ENCODE measurements at regions not wholly inside any gene's neighbourhood (a gene's known extent, or its start where the extent isn't known, plus 50 kb on each side); places are given as distances from the start of the nearest gene placed in this dataset.

DNA sequence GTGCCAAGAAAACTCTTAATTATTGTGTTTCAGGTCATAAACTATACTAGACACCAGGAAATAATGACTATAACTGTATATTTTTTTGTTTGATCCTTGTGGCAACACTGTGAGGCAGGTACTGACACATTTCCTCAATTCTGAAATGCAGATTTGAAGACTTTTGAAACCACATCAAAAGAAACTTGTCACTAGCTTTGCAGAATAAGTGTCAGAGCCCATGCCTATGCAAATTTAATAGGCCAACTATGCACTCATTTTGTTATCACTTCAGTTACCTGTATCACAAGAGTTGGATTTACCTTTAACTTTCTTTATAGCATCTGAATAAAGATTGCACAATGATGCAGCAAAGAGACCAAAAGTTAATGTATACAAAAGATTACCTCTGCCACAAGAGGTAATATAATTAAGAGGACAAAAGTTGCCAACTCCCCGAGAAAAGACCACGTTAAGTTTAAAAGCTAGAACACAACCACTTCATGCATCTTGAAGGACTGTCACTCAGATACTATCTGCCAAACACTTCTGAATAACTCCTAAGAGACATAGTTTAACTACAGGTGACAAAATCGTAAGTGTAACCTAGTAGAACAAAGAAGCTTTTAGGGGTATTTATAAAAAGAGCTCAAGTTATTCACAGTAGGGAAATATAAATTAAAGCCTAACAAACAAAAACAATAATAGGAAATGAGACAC lies 80.5 kb downstream of the ELAPOR2 start:
- TF ChIP-seq, protein P1, sequence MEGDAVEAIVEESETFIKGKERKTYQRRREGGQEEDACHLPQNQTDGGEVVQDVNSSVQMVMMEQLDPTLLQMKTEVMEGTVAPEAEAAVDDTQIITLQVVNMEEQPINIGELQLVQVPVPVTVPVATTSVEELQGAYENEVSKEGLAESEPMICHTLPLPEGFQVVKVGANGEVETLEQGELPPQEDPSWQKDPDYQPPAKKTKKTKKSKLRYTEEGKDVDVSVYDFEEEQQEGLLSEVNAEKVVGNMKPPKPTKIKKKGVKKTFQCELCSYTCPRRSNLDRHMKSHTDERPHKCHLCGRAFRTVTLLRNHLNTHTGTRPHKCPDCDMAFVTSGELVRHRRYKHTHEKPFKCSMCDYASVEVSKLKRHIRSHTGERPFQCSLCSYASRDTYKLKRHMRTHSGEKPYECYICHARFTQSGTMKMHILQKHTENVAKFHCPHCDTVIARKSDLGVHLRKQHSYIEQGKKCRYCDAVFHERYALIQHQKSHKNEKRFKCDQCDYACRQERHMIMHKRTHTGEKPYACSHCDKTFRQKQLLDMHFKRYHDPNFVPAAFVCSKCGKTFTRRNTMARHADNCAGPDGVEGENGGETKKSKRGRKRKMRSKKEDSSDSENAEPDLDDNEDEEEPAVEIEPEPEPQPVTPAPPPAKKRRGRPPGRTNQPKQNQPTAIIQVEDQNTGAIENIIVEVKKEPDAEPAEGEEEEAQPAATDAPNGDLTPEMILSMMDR (IDR thresholded peaks at IDR 0.05; ENCODE audit: insufficient read depth in 1 of 2, low read depth in 1 of 2, low read length in 1 of 2, severe bottlenecking in 1 of 2, unreplicated experiment in 1 of 2): no peak
- Histone ChIP-seq H3K36me3 (ENCODE audit: control insufficient read depth, insufficient read depth, low read length) (no peaks in the 10 kb centered on the region), H3K9me3 (no peaks in the 10 kb centered on the region), H3K27me3 (replicated peaks; ENCODE audit: control insufficient read depth, insufficient read depth, low read length) (no peaks in the 10 kb centered on the region; the same call in 1 of the 2 replicates), H3K4me3 (ENCODE audit: low read depth, low read length) (no peak overlapping the region), H3K4me1 (no peaks in the 10 kb centered on the region)
- Mint-ChIP-seq H3K9me3 (ENCODE audit: unreplicated experiment) (no peaks in the 10 kb centered on the region), H3K27me3 (ENCODE audit: insufficient read depth, unreplicated experiment) (peaks cover 11% of the 10 kb centered on the region), H3K36me3 (ENCODE audit: insufficient read depth, unreplicated experiment) (no peaks in the 10 kb centered on the region), H3K27ac (ENCODE audit: unreplicated experiment) (no peak overlapping the region), H3K4me3 (ENCODE audit: unreplicated experiment) (no peak overlapping the region), H3K4me1 (ENCODE audit: low read depth, unreplicated experiment) (no peaks in the 10 kb centered on the region)
- no peak for DNase-seq
- no TSS peak for BruUV-seq (replicated peaks)
- ChIA-PET CTCF (no interaction called here), POLR2A (no interaction called here)
- intact Hi-C loops (cut with micrococcal nuclease; ENCODE audit: unreplicated experiment): no loop called here

DNA sequence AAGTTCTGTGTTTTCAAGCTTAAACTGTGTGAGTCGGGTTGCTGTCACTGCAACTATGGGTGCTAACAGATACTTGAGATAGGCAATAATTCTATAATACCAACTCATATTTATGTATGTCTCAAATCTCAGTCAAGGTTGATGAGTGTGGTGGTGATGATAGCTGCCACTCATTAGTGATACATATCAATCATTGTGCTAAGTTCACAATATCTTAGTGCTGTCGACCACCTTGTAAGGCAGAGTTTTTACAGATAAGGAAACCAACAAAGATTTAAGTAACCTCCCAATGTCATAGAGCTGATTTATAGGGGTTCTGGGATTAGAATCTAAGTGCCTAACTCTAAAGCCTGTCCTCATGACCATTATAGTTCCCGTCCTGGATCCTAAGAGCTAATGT lies 82.5 kb downstream of the ELAPOR2 start:
- no peaks in the 10 kb centered on the region for H3K9me3 Mint-ChIP-seq (ENCODE audit: unreplicated experiment)
- no peaks in the 10 kb centered on the region for H3K36me3 Mint-ChIP-seq (ENCODE audit: insufficient read depth, unreplicated experiment)
- Histone ChIP-seq H3K4me1 (no peaks in the 10 kb centered on the region), H3K4me3 (ENCODE audit: low read depth, low read length) (no peak overlapping the region), H3K9me3 (no peaks in the 10 kb centered on the region), H3K27me3 (replicated peaks; ENCODE audit: control insufficient read depth, insufficient read depth, low read length) (no peaks in the 10 kb centered on the region; the same call in 1 of the 2 replicates), H3K36me3 (ENCODE audit: control insufficient read depth, insufficient read depth, low read length) (no peaks in the 10 kb centered on the region)
- no peak for DNase-seq
- TF ChIP-seq, protein P1 (IDR thresholded peaks at IDR 0.05; ENCODE audit: insufficient read depth in 1 of 2, low read depth in 1 of 2, low read length in 1 of 2, severe bottlenecking in 1 of 2, unreplicated experiment in 1 of 2): no peak
- H3K27ac Mint-ChIP-seq (ENCODE audit: unreplicated experiment): no peak overlapping the region
- intact Hi-C loops (cut with micrococcal nuclease; ENCODE audit: unreplicated experiment): no loop called here
- CTCF ChIA-PET: no interaction called here
- POLR2A ChIA-PET: no interaction called here
- H3K4me1 Mint-ChIP-seq (ENCODE audit: low read depth, unreplicated experiment): no peaks in the 10 kb centered on the region
- BruUV-seq (replicated peaks): no TSS peak
- H3K27me3 Mint-ChIP-seq (ENCODE audit: insufficient read depth, unreplicated experiment): peaks cover 11% of the 10 kb centered on the region
- no peak overlapping the region for H3K4me3 Mint-ChIP-seq (ENCODE audit: unreplicated experiment)

GRCh38 chr7:86975914-86976313 lies 83.5 kb downstream of the ELAPOR2 start:
- H3K27ac Mint-ChIP-seq (ENCODE audit: unreplicated experiment): no peak overlapping the region
- peaks cover 9% of the 10 kb centered on the region for H3K27me3 Mint-ChIP-seq (ENCODE audit: insufficient read depth, unreplicated experiment)
- no peaks in the 10 kb centered on the region for H3K4me1 ChIP-seq
- H3K9me3 Mint-ChIP-seq (ENCODE audit: unreplicated experiment): no peaks in the 10 kb centered on the region
- TF ChIP-seq, protein P1 (IDR thresholded peaks at IDR 0.05; ENCODE audit: insufficient read depth in 1 of 2, low read depth in 1 of 2, low read length in 1 of 2, severe bottlenecking in 1 of 2, unreplicated experiment in 1 of 2): no peak
- intact Hi-C loops (cut with micrococcal nuclease; ENCODE audit: unreplicated experiment): no loop called here
- H3K27me3 ChIP-seq (replicated peaks; ENCODE audit: control insufficient read depth, insufficient read depth, low read length): no peaks in the 10 kb centered on the region; the same call in 1 of the 2 replicates
- DNase-seq: no peak
- H3K4me3 ChIP-seq (ENCODE audit: low read depth, low read length): no peak overlapping the region
- H3K4me3 Mint-ChIP-seq (ENCODE audit: unreplicated experiment): no peak overlapping the region
- H3K36me3 ChIP-seq (ENCODE audit: control insufficient read depth, insufficient read depth, low read length): no peaks in the 10 kb centered on the region
- ChIA-PET POLR2A (no interaction called here), CTCF (no interaction called here)
- no peaks in the 10 kb centered on the region for H3K36me3 Mint-ChIP-seq (ENCODE audit: insufficient read depth, unreplicated experiment)
- no peaks in the 10 kb centered on the region for H3K4me1 Mint-ChIP-seq (ENCODE audit: low read depth, unreplicated experiment)
- BruUV-seq (replicated peaks): no TSS peak
- H3K9me3 ChIP-seq: no peaks in the 10 kb centered on the region

Data from Caco-2 (cell line).